SK-N-MC (cell line): ENCODE measurements at regions not wholly inside any gene's neighbourhood (a gene's known extent, or its start where the extent isn't known, plus 50 kb on each side); places are given as distances from the start of the nearest gene placed in this dataset.

ENCODE experiments used
- EZH2 ChIP-seq: fragments of 200-600 bp; sonication (generic); IDR thresholded peaks from one replicate; pipeline ENCODE4 v1.6.1; 2017; ENCODE audit warnings: antibody characterized with exemption
- POLR2AphosphoS5 ChIP-seq: IDR thresholded peaks from 2 replicates; pipeline ENCODE4 v1.6.1; 2012; ENCODE audit warnings: mild to moderate bottlenecking, low read depth, low read length, borderline replicate concordance

- TF ChIP-seq POLR2AphosphoS5 (no peak), EZH2 (no peak)
Measured at GRCh38 chr12:9332564-9332963, 124.4 kb upstream of the PZP start.
